ENCODE measurements at regions not wholly inside any gene's neighbourhood (a gene's known extent, or its start where the extent isn't known, plus 50 kb on each side); places are given as distances from the start of the nearest gene placed in this dataset.

GRCh38 chr13:61024046-61024445, 391.6 kb downstream of the PCDH20 start:
- TF ChIP-seq, protein P1, sequence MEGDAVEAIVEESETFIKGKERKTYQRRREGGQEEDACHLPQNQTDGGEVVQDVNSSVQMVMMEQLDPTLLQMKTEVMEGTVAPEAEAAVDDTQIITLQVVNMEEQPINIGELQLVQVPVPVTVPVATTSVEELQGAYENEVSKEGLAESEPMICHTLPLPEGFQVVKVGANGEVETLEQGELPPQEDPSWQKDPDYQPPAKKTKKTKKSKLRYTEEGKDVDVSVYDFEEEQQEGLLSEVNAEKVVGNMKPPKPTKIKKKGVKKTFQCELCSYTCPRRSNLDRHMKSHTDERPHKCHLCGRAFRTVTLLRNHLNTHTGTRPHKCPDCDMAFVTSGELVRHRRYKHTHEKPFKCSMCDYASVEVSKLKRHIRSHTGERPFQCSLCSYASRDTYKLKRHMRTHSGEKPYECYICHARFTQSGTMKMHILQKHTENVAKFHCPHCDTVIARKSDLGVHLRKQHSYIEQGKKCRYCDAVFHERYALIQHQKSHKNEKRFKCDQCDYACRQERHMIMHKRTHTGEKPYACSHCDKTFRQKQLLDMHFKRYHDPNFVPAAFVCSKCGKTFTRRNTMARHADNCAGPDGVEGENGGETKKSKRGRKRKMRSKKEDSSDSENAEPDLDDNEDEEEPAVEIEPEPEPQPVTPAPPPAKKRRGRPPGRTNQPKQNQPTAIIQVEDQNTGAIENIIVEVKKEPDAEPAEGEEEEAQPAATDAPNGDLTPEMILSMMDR (optimal IDR thresholded peaks at IDR 0.05 in 1 of 3, IDR thresholded peaks at IDR 0.05 in 1 of 3, conservative IDR thresholded peaks at IDR 0.05 in 1 of 3; ENCODE audit: extremely low read depth in 1 of 3, insufficient read depth in 2 of 3, low read length in 3 of 3) = no peak
- TF ChIP-seq EZH2 (IDR thresholded peaks at IDR 0.05; ENCODE audit: low read length) = no peak
